ENCODE measurements at regions not wholly inside any gene's neighbourhood (a gene's known extent, or its start where the extent isn't known, plus 50 kb on each side); places are given as distances from the start of the nearest gene placed in this dataset.
"Not testable (repeated sequence)": the region's sequence is repeated elsewhere in the genome, so short reads cannot be mapped to it uniquely, and the experiment has no call there.

- no peak for DNase-seq
Measured at GRCh38 chr4:184335520-184335919, 117.8 kb upstream of the ENPP6 start.

- DNase-seq = not testable (repeated sequence)
Measured at GRCh38 chr4:184333446-184333845, 115.8 kb upstream of the ENPP6 start.

GRCh38 chr4:184331268-184331995 is 113.8 kb upstream of the ENPP6 start:
- no peak for DNase-seq

- not testable (repeated sequence) for DNase-seq
Measured at GRCh38 chr4:184330517-184331094, 112.9 kb upstream of the ENPP6 start.

GRCh38 chr4:184329659-184330400 is 112.2 kb upstream of the ENPP6 start:
- no peak for DNase-seq

GRCh38 chr4:184329235-184329634 is 111.6 kb upstream of the ENPP6 start:
- DNase-seq = no peak

GRCh38 chr4:184328022-184328736 is 110.5 kb upstream of the ENPP6 start:
- DNase-seq = no peak

- DNase-seq = no peak
Measured at GRCh38 chr4:184324939-184325477, 107.3 kb upstream of the ENPP6 start.

GRCh38 chr4:184322328-184323025 is 104.8 kb upstream of the ENPP6 start:
- no peak for DNase-seq

- no peak for DNase-seq
Measured at GRCh38 chr4:184320631-184321030, 103.0 kb upstream of the ENPP6 start.

GRCh38 chr4:184318852-184319251 is 101.2 kb upstream of the ENPP6 start:
- DNase-seq = no peak

- no peak for DNase-seq
Measured at GRCh38 chr4:184317234-184317918, 99.7 kb upstream of the ENPP6 start.

GRCh38 chr4:184316821-184317220 is 99.1 kb upstream of the ENPP6 start:
- no peak for DNase-seq

- DNase-seq = no peak
Measured at GRCh38 chr4:184315675-184316359, 98.1 kb upstream of the ENPP6 start.

GRCh38 chr4:184313702-184314659 is 96.3 kb upstream of the ENPP6 start:
- no peak for DNase-seq

- DNase-seq = no peak
Measured at GRCh38 chr4:184313058-184313581, 95.4 kb upstream of the ENPP6 start.

- no peak for DNase-seq
Measured at GRCh38 chr4:184312126-184312525, 94.5 kb upstream of the ENPP6 start.

- no peak for DNase-seq
Measured at GRCh38 chr4:184310881-184311709, 93.4 kb upstream of the ENPP6 start.

GRCh38 chr4:184310171-184310567 is 92.5 kb upstream of the ENPP6 start:
- no peak for DNase-seq

Measured in activated T-cell treated with anti-CD3 and anti-CD28 coated beads for 4 hours (primary cell).